ENCODE measurements at regions not wholly inside any gene's neighbourhood (a gene's known extent, or its start where the extent isn't known, plus 50 kb on each side); places are given as distances from the start of the nearest gene placed in this dataset.

DNA sequence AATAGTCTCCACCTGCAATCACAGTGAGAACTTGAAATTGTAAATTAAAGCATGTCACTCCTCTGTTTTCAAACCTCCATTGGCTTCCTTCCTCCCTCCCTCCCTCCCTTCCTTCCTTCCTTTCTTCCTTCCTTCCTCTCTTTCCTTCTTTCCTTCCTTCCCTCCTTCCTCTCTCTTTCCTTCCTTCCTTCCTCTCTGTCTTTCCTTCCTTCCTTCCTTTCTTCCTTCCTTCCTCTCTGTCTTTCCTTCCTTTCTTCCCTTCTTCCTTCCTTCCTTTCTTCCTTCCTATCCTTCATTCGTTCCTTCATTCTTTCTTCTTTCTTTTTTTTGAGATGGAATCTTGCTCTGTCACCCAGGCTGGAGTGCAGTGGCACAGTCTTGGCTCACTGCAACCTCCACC lies 595.0 kb upstream of the ZNF608 start:
- no peak for TF ChIP-seq CTCF (IDR thresholded peaks at IDR 0.05; ENCODE audit: low read depth, low read length, missing input control)
- no peak for TF ChIP-seq TAF1 (conservative IDR thresholded peaks at IDR 0.05)
- TF ChIP-seq, protein P1, sequence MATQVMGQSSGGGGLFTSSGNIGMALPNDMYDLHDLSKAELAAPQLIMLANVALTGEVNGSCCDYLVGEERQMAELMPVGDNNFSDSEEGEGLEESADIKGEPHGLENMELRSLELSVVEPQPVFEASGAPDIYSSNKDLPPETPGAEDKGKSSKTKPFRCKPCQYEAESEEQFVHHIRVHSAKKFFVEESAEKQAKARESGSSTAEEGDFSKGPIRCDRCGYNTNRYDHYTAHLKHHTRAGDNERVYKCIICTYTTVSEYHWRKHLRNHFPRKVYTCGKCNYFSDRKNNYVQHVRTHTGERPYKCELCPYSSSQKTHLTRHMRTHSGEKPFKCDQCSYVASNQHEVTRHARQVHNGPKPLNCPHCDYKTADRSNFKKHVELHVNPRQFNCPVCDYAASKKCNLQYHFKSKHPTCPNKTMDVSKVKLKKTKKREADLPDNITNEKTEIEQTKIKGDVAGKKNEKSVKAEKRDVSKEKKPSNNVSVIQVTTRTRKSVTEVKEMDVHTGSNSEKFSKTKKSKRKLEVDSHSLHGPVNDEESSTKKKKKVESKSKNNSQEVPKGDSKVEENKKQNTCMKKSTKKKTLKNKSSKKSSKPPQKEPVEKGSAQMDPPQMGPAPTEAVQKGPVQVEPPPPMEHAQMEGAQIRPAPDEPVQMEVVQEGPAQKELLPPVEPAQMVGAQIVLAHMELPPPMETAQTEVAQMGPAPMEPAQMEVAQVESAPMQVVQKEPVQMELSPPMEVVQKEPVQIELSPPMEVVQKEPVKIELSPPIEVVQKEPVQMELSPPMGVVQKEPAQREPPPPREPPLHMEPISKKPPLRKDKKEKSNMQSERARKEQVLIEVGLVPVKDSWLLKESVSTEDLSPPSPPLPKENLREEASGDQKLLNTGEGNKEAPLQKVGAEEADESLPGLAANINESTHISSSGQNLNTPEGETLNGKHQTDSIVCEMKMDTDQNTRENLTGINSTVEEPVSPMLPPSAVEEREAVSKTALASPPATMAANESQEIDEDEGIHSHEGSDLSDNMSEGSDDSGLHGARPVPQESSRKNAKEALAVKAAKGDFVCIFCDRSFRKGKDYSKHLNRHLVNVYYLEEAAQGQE (IDR thresholded peaks at IDR 0.05): no peak
- TF ChIP-seq ATF3 (IDR thresholded peaks at IDR 0.05): no peak
- no peak for TF ChIP-seq YY1 (IDR thresholded peaks at IDR 0.05)
- TF ChIP-seq FOXA1 (IDR thresholded peaks at IDR 0.05): no peak
- TF ChIP-seq MAX (IDR thresholded peaks at IDR 0.05): no peak

Data from liver (tissue), 3 donors.